ENCODE measurements at regions not wholly inside any gene's neighbourhood (a gene's known extent, or its start where the extent isn't known, plus 50 kb on each side); places are given as distances from the start of the nearest gene placed in this dataset.

GRCh38 chr3:194824100-194824499, 138.4 kb downstream of the FAM43A start:
- no peak for DNase-seq (ENCODE audit: extremely low spot score)

GRCh38 chr3:194824701-194825111, 139.0 kb downstream of the FAM43A start:
- no peak for DNase-seq (ENCODE audit: extremely low spot score)
- Histone ChIP-seq H3K36me3 (ENCODE audit: insufficient read depth) (no peaks in the 10 kb centered on the region), H3K4me1 (ENCODE audit: insufficient read depth) (no peaks in the 10 kb centered on the region), H3K27ac (ENCODE audit: low read depth) (no peak overlapping the region), H3K4me3 (ENCODE audit: low read depth, low read length) (no peak overlapping the region)
- WGBS = 69% methylated on average over 15 of the region's 15 CpGs

More at GRCh38 chr3:194824100-194824499, 138.4 kb downstream of the FAM43A start:
- H3K27ac ChIP-seq (ENCODE audit: low read depth) = no peak overlapping the region
- H3K4me1 ChIP-seq (ENCODE audit: insufficient read depth) = no peaks in the 10 kb centered on the region
- no peak overlapping the region for H3K4me3 ChIP-seq (ENCODE audit: low read depth, low read length)
- 77% methylated on average over 4 of the region's 4 CpGs for WGBS
- H3K36me3 ChIP-seq (ENCODE audit: insufficient read depth) = no peaks in the 10 kb centered on the region

GRCh38 chr3:194826594-194826993, 140.9 kb downstream of the FAM43A start:
- no peak for DNase-seq (ENCODE audit: extremely low spot score)
- Histone ChIP-seq H3K4me1 (ENCODE audit: insufficient read depth) (no peaks in the 10 kb centered on the region), H3K36me3 (ENCODE audit: insufficient read depth) (no peaks in the 10 kb centered on the region)

GRCh38 chr3:194827486-194827885, 141.8 kb downstream of the FAM43A start:
- DNase-seq (ENCODE audit: extremely low spot score) = no peak
- H3K4me1 ChIP-seq (ENCODE audit: insufficient read depth) = no peaks in the 10 kb centered on the region
- H3K4me3 ChIP-seq (ENCODE audit: low read depth, low read length) = no peak overlapping the region
- H3K27ac ChIP-seq (ENCODE audit: low read depth) = no peak overlapping the region
- H3K36me3 ChIP-seq (ENCODE audit: insufficient read depth) = no peaks in the 10 kb centered on the region
- WGBS = 92% methylated on average over 1 of the region's 1 CpG

More at GRCh38 chr3:194826594-194826993, 140.9 kb downstream of the FAM43A start:
- Histone ChIP-seq H3K4me3 (ENCODE audit: low read depth, low read length) (no peak overlapping the region), H3K27ac (ENCODE audit: low read depth) (no peak overlapping the region)
- WGBS = 94% methylated on average over 6 of the region's 6 CpGs

GRCh38 chr3:194828116-194828515, 142.4 kb downstream of the FAM43A start:
- H3K27ac ChIP-seq (ENCODE audit: low read depth) = no peak overlapping the region
- WGBS = 78% methylated on average over 6 of the region's 6 CpGs
- no peak for DNase-seq (ENCODE audit: extremely low spot score)
- no peak overlapping the region for H3K4me3 ChIP-seq (ENCODE audit: low read depth, low read length)
- no peaks in the 10 kb centered on the region for H3K4me1 ChIP-seq (ENCODE audit: insufficient read depth)
- H3K36me3 ChIP-seq (ENCODE audit: insufficient read depth) = no peaks in the 10 kb centered on the region

- DNase-seq (ENCODE audit: extremely low spot score) = no peak
- H3K4me3 ChIP-seq (ENCODE audit: low read depth, low read length) = no peak overlapping the region
- H3K36me3 ChIP-seq (ENCODE audit: insufficient read depth) = no peaks in the 10 kb centered on the region
- WGBS = 93% methylated on average over 4 of the region's 4 CpGs
- H3K4me1 ChIP-seq (ENCODE audit: insufficient read depth) = no peaks in the 10 kb centered on the region
- H3K27ac ChIP-seq (ENCODE audit: low read depth) = no peak overlapping the region
These were observed 143.2 kb downstream of the FAM43A start for GRCh38 chr3:194828926-194829325.

GRCh38 chr3:194830401-194830800, 144.7 kb downstream of the FAM43A start:
- no peak for DNase-seq (ENCODE audit: extremely low spot score)
- Histone ChIP-seq H3K4me1 (ENCODE audit: insufficient read depth) (no peaks in the 10 kb centered on the region), H3K36me3 (ENCODE audit: insufficient read depth) (no peaks in the 10 kb centered on the region), H3K4me3 (ENCODE audit: low read depth, low read length) (no peak overlapping the region), H3K27ac (ENCODE audit: low read depth) (no peak overlapping the region)
- WGBS = 69% methylated on average over 6 of the region's 6 CpGs

- Histone ChIP-seq H3K27ac (ENCODE audit: low read depth) (no peak overlapping the region), H3K4me3 (ENCODE audit: low read depth, low read length) (no peak overlapping the region), H3K4me1 (ENCODE audit: insufficient read depth) (no peaks in the 10 kb centered on the region), H3K36me3 (ENCODE audit: insufficient read depth) (no peaks in the 10 kb centered on the region)
- no peak for DNase-seq (ENCODE audit: extremely low spot score)
- WGBS = 93% methylated on average over 1 of the region's 1 CpG
These were observed 145.3 kb downstream of the FAM43A start for GRCh38 chr3:194830978-194831377.

GRCh38 chr3:194832346-194833104, 146.8 kb downstream of the FAM43A start:
- Histone ChIP-seq H3K27ac (ENCODE audit: low read depth) (no peak overlapping the region), H3K36me3 (ENCODE audit: insufficient read depth) (no peaks in the 10 kb centered on the region), H3K4me1 (ENCODE audit: insufficient read depth) (no peaks in the 10 kb centered on the region), H3K4me3 (ENCODE audit: low read depth, low read length) (no peak overlapping the region)
- no peak for DNase-seq (ENCODE audit: extremely low spot score)
- 87% methylated on average over 5 of the region's 5 CpGs for WGBS

- 94% methylated on average over 14 of the region's 14 CpGs for WGBS
- H3K27ac ChIP-seq (ENCODE audit: low read depth) = no peak overlapping the region
- no peaks in the 10 kb centered on the region for H3K36me3 ChIP-seq (ENCODE audit: insufficient read depth)
- H3K4me3 ChIP-seq (ENCODE audit: low read depth, low read length) = no peak overlapping the region
- H3K4me1 ChIP-seq (ENCODE audit: insufficient read depth) = no peaks in the 10 kb centered on the region
- DNase-seq (ENCODE audit: extremely low spot score) = no peak
These were observed 147.6 kb downstream of the FAM43A start for GRCh38 chr3:194833114-194833910.

GRCh38 chr3:194836661-194837060, 151.0 kb downstream of the FAM43A start:
- Histone ChIP-seq H3K4me1 (ENCODE audit: insufficient read depth) (no peaks in the 10 kb centered on the region), H3K36me3 (ENCODE audit: insufficient read depth) (no peaks in the 10 kb centered on the region), H3K27ac (ENCODE audit: low read depth) (no peak overlapping the region), H3K4me3 (ENCODE audit: low read depth, low read length) (no peak overlapping the region)
- no peak for DNase-seq (ENCODE audit: extremely low spot score)
- WGBS = 90% methylated on average over 1 of the region's 1 CpG

- H3K4me3 ChIP-seq (ENCODE audit: low read depth, low read length) = no peak overlapping the region
- H3K36me3 ChIP-seq (ENCODE audit: insufficient read depth) = no peaks in the 10 kb centered on the region
- no peak overlapping the region for H3K27ac ChIP-seq (ENCODE audit: low read depth)
- no peak for DNase-seq (ENCODE audit: extremely low spot score)
- no peaks in the 10 kb centered on the region for H3K4me1 ChIP-seq (ENCODE audit: insufficient read depth)
- 90% methylated on average over 9 of the region's 9 CpGs for WGBS
These were observed 151.9 kb downstream of the FAM43A start for GRCh38 chr3:194837457-194838127.

- H3K27ac ChIP-seq (ENCODE audit: low read depth) = no peak overlapping the region
- 71% methylated on average over 9 of the region's 9 CpGs for WGBS
- no peak overlapping the region for H3K4me3 ChIP-seq (ENCODE audit: low read depth, low read length)
- H3K36me3 ChIP-seq (ENCODE audit: insufficient read depth) = no peaks in the 10 kb centered on the region
- H3K4me1 ChIP-seq (ENCODE audit: insufficient read depth) = no peaks in the 10 kb centered on the region
- DNase-seq (ENCODE audit: extremely low spot score) = no peak
These were observed 152.6 kb downstream of the FAM43A start for GRCh38 chr3:194838236-194838635.

Data from urinary bladder (tissue), 3 donors.